Upper lobe of left lung (tissue), 6 donors: ENCODE measurements at regions not wholly inside any gene's neighbourhood (a gene's known extent, or its start where the extent isn't known, plus 50 kb on each side); places are given as distances from the start of the nearest gene placed in this dataset.

Experiments
- ATAC-seq, 2 donors: fragments of 200-7000 bp; cut with Tn5 transposase; one replicate each; pipeline ENCODE4 v1.9.1; 2022; ENCODE audit warnings: mild to moderate bottlenecking in 2 of 2, moderate library complexity in 2 of 2; ENCODE audit not compliant: low FRiP score in 2 of 2
- DNase-seq, 2 donors: peaks; one replicate each; pipeline ENCODE4 v3.0.0-alpha.2; 2019 to 2020
- H3K27ac ChIP-seq, 4 donors: fragments of 200-600 bp; sonication (generic); one replicate each; pipeline ENCODE4 v1.5.1; 2016 to 2019
- H3K27me3 ChIP-seq, 4 donors: fragments of 200-600 bp; sonication (generic); one replicate each; pipeline ENCODE4 v1.5.1; 2017 to 2019
- H3K36me3 ChIP-seq, 4 donors: fragments of 200-600 bp; sonication (generic); one replicate each; pipeline ENCODE4 v1.5.1; 2016 to 2019
- H3K4me1 ChIP-seq, 4 donors: fragments of 200-600 bp; sonication (generic); one replicate each; pipeline ENCODE4 v1.5.1; 2018 to 2019
- H3K4me3 ChIP-seq, 4 donors: fragments of 200-600 bp; sonication (generic); one replicate each; pipeline ENCODE4 v1.5.1; 2017 to 2019; ENCODE audit warnings: mild to moderate bottlenecking in 2 of 4, moderate library complexity in 1 of 4
- H3K9me3 ChIP-seq, 4 donors: fragments of 200-600 bp; sonication (generic); one replicate each; pipeline ENCODE4 v1.5.1; 2018 to 2019
- EP300 ChIP-seq, 4 donors: sonication (generic); formaldehyde crosslinking; IDR thresholded peaks; one replicate each; pipeline ENCODE4 v1.5.1; 2017; ENCODE audit warnings: antibody characterized with exemption in 4 of 4, control low read depth in 2 of 4
- POLR2A ChIP-seq, 4 donors: fragments of 450-650 bp; IDR thresholded peaks; one replicate each; pipeline ENCODE4 v1.5.1; 2016 to 2017; ENCODE audit warnings: antibody characterized with exemption in 4 of 4, mild to moderate bottlenecking in 2 of 4
- POLR2AphosphoS5 ChIP-seq, 2 donors: sonication (generic); formaldehyde crosslinking; IDR thresholded peaks; one replicate each; pipeline ENCODE4 v1.5.1; 2017; ENCODE audit warnings: antibody characterized with exemption in 2 of 2
- WGBS, 2 donors: methylation state at CpG; one replicate each; pipeline ENCODE4 v1.1.5; 2017 to 2018; 5-methylcytosine and 5-hydroxymethylcytosine counted together
- TF ChIP-seq, protein P1 (sequence below), 6 experiments: fragments of 450-650 bp in 4 of 6; fragments of 200-600 bp in 2 of 6; sonication (generic) in 2 of 6; IDR thresholded peaks; one replicate each; pipeline ENCODE4 v1.5.1; 2016 to 2019; ENCODE audit warnings: antibody characterized with exemption in 6 of 6
- donor health status: DM: no; HTN: no; CAD: no; lungs with moderate emphysema.
- donor health status: DM: no; HTN: yes; CAD: no; lungs with severe emphysema.

DNA sequence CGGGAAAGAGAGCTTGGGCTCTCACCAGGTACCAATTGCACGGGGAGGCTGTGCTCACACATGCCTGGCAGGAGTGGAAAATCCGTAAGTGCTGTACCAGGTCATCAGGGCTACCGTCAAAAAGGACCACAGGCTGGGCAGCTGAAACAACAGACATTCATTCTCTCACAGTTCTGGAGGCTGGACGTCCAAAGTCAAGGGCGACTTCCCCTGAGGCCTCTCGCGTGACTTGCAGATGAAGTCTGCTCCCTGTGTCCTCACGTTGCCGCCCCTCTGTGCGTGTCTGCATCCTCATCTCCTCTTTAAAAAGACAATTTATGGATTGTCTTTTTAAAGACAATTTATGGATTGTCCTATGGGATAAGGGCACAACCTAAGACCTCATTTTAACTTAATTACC lies 73.8 kb upstream of the FZD10 start:
- ATAC-seq (no peak), DNase-seq (no peak)
- Histone ChIP-seq H3K27me3 (no peaks in the 10 kb centered on the region), H3K9me3 (no peaks in the 10 kb centered on the region), H3K4me1 (peaks cover 12 to 25% (median 19%) of the 10 kb centered on the region in 4 donors), H3K36me3 (no peaks in the 10 kb centered on the region), H3K4me3 (no peak overlapping the region), H3K27ac (peak overlapping the region in 1 of 4 donors; percentile 83)
- 75 to 84% methylated on average over 11 of the region's 11 CpGs for WGBS, 2 donors
- TF ChIP-seq POLR2A (IDR thresholded peaks at IDR 0.05) (no peak), POLR2AphosphoS5 (IDR thresholded peaks at IDR 0.05) (no peak), EP300 (IDR thresholded peaks at IDR 0.05) (no peak)
- TF ChIP-seq, protein P1, sequence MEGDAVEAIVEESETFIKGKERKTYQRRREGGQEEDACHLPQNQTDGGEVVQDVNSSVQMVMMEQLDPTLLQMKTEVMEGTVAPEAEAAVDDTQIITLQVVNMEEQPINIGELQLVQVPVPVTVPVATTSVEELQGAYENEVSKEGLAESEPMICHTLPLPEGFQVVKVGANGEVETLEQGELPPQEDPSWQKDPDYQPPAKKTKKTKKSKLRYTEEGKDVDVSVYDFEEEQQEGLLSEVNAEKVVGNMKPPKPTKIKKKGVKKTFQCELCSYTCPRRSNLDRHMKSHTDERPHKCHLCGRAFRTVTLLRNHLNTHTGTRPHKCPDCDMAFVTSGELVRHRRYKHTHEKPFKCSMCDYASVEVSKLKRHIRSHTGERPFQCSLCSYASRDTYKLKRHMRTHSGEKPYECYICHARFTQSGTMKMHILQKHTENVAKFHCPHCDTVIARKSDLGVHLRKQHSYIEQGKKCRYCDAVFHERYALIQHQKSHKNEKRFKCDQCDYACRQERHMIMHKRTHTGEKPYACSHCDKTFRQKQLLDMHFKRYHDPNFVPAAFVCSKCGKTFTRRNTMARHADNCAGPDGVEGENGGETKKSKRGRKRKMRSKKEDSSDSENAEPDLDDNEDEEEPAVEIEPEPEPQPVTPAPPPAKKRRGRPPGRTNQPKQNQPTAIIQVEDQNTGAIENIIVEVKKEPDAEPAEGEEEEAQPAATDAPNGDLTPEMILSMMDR (IDR thresholded peaks at IDR 0.05) = no peak

- WGBS, 2 donors = 89 to 94% methylated on average over 2 of the region's 2 CpGs
- peaks cover 4 to 14% (median 8%) of the 10 kb centered on the region in 4 donors for H3K4me1 ChIP-seq
- TF ChIP-seq POLR2A (IDR thresholded peaks at IDR 0.05) (no peak), EP300 (IDR thresholded peaks at IDR 0.05) (no peak), POLR2AphosphoS5 (IDR thresholded peaks at IDR 0.05) (no peak)
- TF ChIP-seq, protein P1 (IDR thresholded peaks at IDR 0.05) = no peak
- H3K36me3 ChIP-seq = no peaks in the 10 kb centered on the region
- no peak for DNase-seq
- no peak overlapping the region for H3K27ac ChIP-seq
- no peak overlapping the region for H3K4me3 ChIP-seq
- no peaks in the 10 kb centered on the region for H3K9me3 ChIP-seq
- ATAC-seq = no peak
- H3K27me3 ChIP-seq = no peaks in the 10 kb centered on the region
Measured at GRCh38 chr12:130090542-130090941, 71.7 kb upstream of the FZD10 start.

DNA sequence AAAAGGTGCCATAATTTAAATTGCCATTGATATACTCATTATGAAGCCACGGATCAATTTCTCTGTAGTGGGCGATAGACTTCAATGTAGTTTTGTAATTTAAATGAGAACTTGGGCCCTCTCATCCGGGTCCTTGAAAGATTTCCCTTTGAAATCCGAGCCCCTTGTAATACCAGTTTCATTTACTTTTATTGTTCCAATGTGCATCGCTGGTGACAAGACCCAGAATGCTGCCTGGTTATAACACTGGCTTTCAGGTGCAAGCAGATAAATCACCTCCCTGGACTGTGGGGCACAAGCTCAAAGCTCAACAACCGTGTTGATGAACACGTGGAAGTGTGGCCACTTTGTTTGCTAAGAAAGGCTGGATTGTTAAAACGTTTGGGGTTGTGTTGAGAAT lies 68.9 kb upstream of the FZD10 start:
- Histone ChIP-seq H3K36me3 (no peaks in the 10 kb centered on the region), H3K27me3 (no peaks in the 10 kb centered on the region), H3K4me1 (no peaks in the 10 kb centered on the region), H3K4me3 (no peak overlapping the region), H3K27ac (no peak overlapping the region), H3K9me3 (no peaks in the 10 kb centered on the region)
- TF ChIP-seq POLR2A (IDR thresholded peaks at IDR 0.05) = no peak
- TF ChIP-seq, protein P1 (IDR thresholded peaks at IDR 0.05) = no peak
- no peak for TF ChIP-seq EP300 (IDR thresholded peaks at IDR 0.05)
- TF ChIP-seq POLR2AphosphoS5 (IDR thresholded peaks at IDR 0.05) = no peak
- DNase-seq (no peak), ATAC-seq (no peak)
- 61 to 66% methylated on average over 8 of the region's 8 CpGs for WGBS, 2 donors

DNA sequence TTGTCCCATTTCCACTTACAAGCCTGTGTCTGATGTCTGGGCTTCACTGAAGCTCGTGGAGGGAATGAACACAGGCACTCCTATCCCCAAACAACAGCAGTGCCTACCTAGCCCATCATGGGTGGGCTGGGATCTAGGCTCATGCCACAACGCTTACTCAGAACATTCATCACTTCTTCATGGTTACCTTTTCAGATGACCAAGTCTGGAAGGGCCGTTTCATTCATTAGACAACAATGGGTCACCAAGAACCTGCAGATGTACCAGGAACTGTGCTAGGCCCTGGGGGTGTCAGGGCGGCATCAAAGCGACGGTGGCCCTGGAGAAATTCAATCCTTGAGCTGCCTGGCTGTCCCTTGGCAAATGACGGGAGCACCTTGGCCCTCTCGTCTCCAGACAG lies 64.9 kb upstream of the FZD10 start:
- Histone ChIP-seq H3K27ac (no peak overlapping the region), H3K4me1 (no peaks in the 10 kb centered on the region), H3K4me3 (no peak overlapping the region), H3K9me3 (no peaks in the 10 kb centered on the region), H3K36me3 (no peaks in the 10 kb centered on the region), H3K27me3 (no peaks in the 10 kb centered on the region)
- DNase-seq (no peak), ATAC-seq (no peak)
- TF ChIP-seq POLR2A (IDR thresholded peaks at IDR 0.05) (no peak), EP300 (IDR thresholded peaks at IDR 0.05) (no peak), POLR2AphosphoS5 (IDR thresholded peaks at IDR 0.05) (no peak)
- TF ChIP-seq, protein P1 (IDR thresholded peaks at IDR 0.05) = no peak
- WGBS, 2 donors = 70 to 78% methylated on average over 5 to 8 of the region's 8 CpGs

GRCh38 chr12:130097798-130098255 lies 64.4 kb upstream of the FZD10 start:
- Histone ChIP-seq H3K4me3 (no peak overlapping the region), H3K27ac (no peak overlapping the region), H3K9me3 (no peaks in the 10 kb centered on the region), H3K36me3 (no peaks in the 10 kb centered on the region), H3K27me3 (no peaks in the 10 kb centered on the region), H3K4me1 (no peaks in the 10 kb centered on the region)
- TF ChIP-seq POLR2AphosphoS5 (IDR thresholded peaks at IDR 0.05) = no peak
- TF ChIP-seq, protein P1 (IDR thresholded peaks at IDR 0.05) = no peak
- TF ChIP-seq POLR2A (IDR thresholded peaks at IDR 0.05) = no peak
- TF ChIP-seq EP300 (IDR thresholded peaks at IDR 0.05) = no peak
- ATAC-seq (no peak), DNase-seq (no peak)
- WGBS, 2 donors = 56 to 58% methylated on average over 8 of the region's 8 CpGs
